ENCODE measurements at regions not wholly inside any gene's neighbourhood (a gene's known extent, or its start where the extent isn't known, plus 50 kb on each side); places are given as distances from the start of the nearest gene placed in this dataset.
"Not testable (repeated sequence)": the region's sequence is repeated elsewhere in the genome, so short reads cannot be mapped to it uniquely, and the experiment has no call there.

GRCh38 chr3:65265942-65266590, 578.3 kb upstream of the ADAMTS9 start:
- Mint-ChIP-seq H3K4me3 (ENCODE audit: unreplicated experiment) (no peak overlapping the region), H3K27ac (ENCODE audit: unreplicated experiment) (peak overlapping the region; percentile 99), H3K4me1 (ENCODE audit: unreplicated experiment) (peaks cover 22% of the 10 kb centered on the region), H3K9me3 (ENCODE audit: unreplicated experiment) (no peaks in the 10 kb centered on the region), H3K27me3 (ENCODE audit: unreplicated experiment) (peaks cover 4% of the 10 kb centered on the region), H3K36me3 (ENCODE audit: low read depth, unreplicated experiment) (no peaks in the 10 kb centered on the region)
- TF ChIP-seq CTCF (IDR thresholded peaks at IDR 0.05; ENCODE audit: unreplicated experiment), result no peak
- DNase-seq (ENCODE audit: low spot score), result peak; percentile 10

DNA sequence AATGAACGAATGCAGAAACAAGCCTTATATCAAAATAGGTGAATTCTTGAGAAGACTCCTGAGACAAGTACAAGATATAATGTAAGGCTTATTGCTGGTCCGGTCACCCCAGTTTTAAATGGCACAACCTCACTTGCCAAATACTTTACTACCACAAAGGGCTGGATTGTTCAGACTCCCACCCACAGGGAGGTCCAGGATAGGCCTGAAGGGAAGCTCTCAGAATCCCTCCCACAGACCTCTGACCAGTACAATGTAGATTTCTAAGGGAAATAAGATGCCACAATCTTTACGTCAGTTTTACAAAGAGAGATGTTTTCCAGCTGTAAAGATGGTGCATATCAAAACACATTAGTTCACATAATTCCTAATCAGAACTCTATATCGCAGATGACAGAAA, 577.7 kb upstream of the ADAMTS9 start:
- Mint-ChIP-seq H3K27me3 (ENCODE audit: unreplicated experiment) (peaks cover 4% of the 10 kb centered on the region), H3K27ac (ENCODE audit: unreplicated experiment) (peak overlapping the region; percentile 99), H3K4me3 (ENCODE audit: unreplicated experiment) (no peak overlapping the region), H3K9me3 (ENCODE audit: unreplicated experiment) (peaks cover 2% of the 10 kb centered on the region), H3K4me1 (ENCODE audit: unreplicated experiment) (peaks cover 22% of the 10 kb centered on the region), H3K36me3 (ENCODE audit: low read depth, unreplicated experiment) (no peaks in the 10 kb centered on the region)
- DNase-seq (ENCODE audit: low spot score), result no peak
- no peak for TF ChIP-seq CTCF (IDR thresholded peaks at IDR 0.05; ENCODE audit: unreplicated experiment)

DNA sequence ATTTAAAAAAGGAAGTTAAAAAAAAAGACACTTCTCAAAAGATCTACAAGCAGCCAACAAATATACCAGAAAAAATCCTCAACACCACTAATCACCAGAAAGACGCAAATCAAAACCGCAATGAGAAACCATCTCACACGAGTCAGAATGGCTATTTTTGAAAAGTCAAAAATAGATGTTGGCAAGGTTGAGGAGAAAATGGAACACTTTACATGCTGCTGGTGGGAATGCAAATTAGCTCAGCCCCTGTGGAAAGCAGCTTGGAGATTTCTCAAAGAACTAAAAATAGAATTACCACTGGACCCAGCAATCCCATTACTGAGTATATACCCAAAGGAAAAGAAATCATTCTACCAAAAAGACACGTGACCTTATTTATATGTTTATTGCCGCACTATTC, 574.7 kb upstream of the ADAMTS9 start:
- no peak for TF ChIP-seq CTCF (IDR thresholded peaks at IDR 0.05; ENCODE audit: unreplicated experiment)
- Mint-ChIP-seq H3K27me3 (ENCODE audit: unreplicated experiment) (peaks cover 4% of the 10 kb centered on the region), H3K4me1 (ENCODE audit: unreplicated experiment) (peaks cover 25% of the 10 kb centered on the region), H3K36me3 (ENCODE audit: low read depth, unreplicated experiment) (no peaks in the 10 kb centered on the region), H3K4me3 (ENCODE audit: unreplicated experiment) (no peak overlapping the region), H3K9me3 (ENCODE audit: unreplicated experiment) (peaks cover 3% of the 10 kb centered on the region), H3K27ac (ENCODE audit: unreplicated experiment) (no peak overlapping the region)
- no peak for DNase-seq (ENCODE audit: low spot score)

GRCh38 chr3:65259946-65260345, 572.1 kb upstream of the ADAMTS9 start:
- DNase-seq (ENCODE audit: low spot score), result no peak
- Mint-ChIP-seq H3K9me3 (ENCODE audit: unreplicated experiment) (peaks cover 3% of the 10 kb centered on the region), H3K4me3 (ENCODE audit: unreplicated experiment) (no peak overlapping the region), H3K27me3 (ENCODE audit: unreplicated experiment) (peaks cover 4% of the 10 kb centered on the region), H3K27ac (ENCODE audit: unreplicated experiment) (no peak overlapping the region), H3K4me1 (ENCODE audit: unreplicated experiment) (peaks cover 4% of the 10 kb centered on the region), H3K36me3 (ENCODE audit: low read depth, unreplicated experiment) (peaks cover 4% of the 10 kb centered on the region)
- TF ChIP-seq CTCF (IDR thresholded peaks at IDR 0.05; ENCODE audit: unreplicated experiment), result no peak

- not testable (repeated sequence) for DNase-seq (ENCODE audit: low spot score); H3K4me1 Mint-ChIP-seq (ENCODE audit: unreplicated experiment); H3K27ac Mint-ChIP-seq (ENCODE audit: unreplicated experiment); H3K4me3 Mint-ChIP-seq (ENCODE audit: unreplicated experiment); H3K27me3 Mint-ChIP-seq (ENCODE audit: unreplicated experiment); H3K9me3 Mint-ChIP-seq (ENCODE audit: unreplicated experiment); H3K36me3 Mint-ChIP-seq (ENCODE audit: low read depth, unreplicated experiment)
Measured at GRCh38 chr3:65252914-65253313, 565.1 kb upstream of the ADAMTS9 start.

Data from endothelial cell (in vitro differentiated cells).